Activated CD8-positive, alpha-beta T cell treated with anti-CD3 and anti-CD28 coated beads for 36 hours (primary cell): ENCODE measurements at regions not wholly inside any gene's neighbourhood (a gene's known extent, or its start where the extent isn't known, plus 50 kb on each side); places are given as distances from the start of the nearest gene placed in this dataset.
"Not testable (repeated sequence)": the region's sequence is repeated elsewhere in the genome, so short reads cannot be mapped to it uniquely, and the experiment has no call there.

Source experiments
- ATAC-seq: fragments of 200-7000 bp; cut with Tn5 transposase; one replicate; pipeline ENCODE4 v1.10.0; 2021; ENCODE audit warnings: mild to moderate bottlenecking, moderate library complexity
- CTCF ChIA-PET: fragments of 350-600 bp; sonication (Branson Sonifier 250); formaldehyde crosslinking; loops from one replicate; lab custom pipeline; 2021; ENCODE audit warnings: antibody characterized with exemption; lab: Charles Lee
- POLR2A ChIA-PET: fragments of 350-600 bp; sonication (Branson Sonifier 250); formaldehyde crosslinking; loops from one replicate; lab custom pipeline; 2021; ENCODE audit warnings: antibody characterized with exemption; lab: Charles Lee
- DNase-seq: peaks from one replicate; pipeline ENCODE4 v3.0.0-alpha.2; 2020
- H3K27ac Mint-ChIP-seq: one replicate; pipeline ENCODE4 v1.8.0; 2021; ENCODE audit warnings: mild to moderate bottlenecking, mixed read lengths
- H3K27me3 Mint-ChIP-seq: one replicate; pipeline ENCODE4 v1.8.0; 2021; ENCODE audit warnings: mixed read lengths
- H3K36me3 Mint-ChIP-seq: one replicate; pipeline ENCODE4 v1.8.0; 2021; ENCODE audit warnings: low read depth, mixed read lengths
- H3K4me1 Mint-ChIP-seq: one replicate; pipeline ENCODE4 v1.8.0; 2021; ENCODE audit warnings: low read depth, mixed read lengths
- H3K4me3 Mint-ChIP-seq: one replicate; pipeline ENCODE4 v1.8.0; 2021; ENCODE audit warnings: mild to moderate bottlenecking, moderate library complexity, mixed read lengths
- H3K9me3 Mint-ChIP-seq: one replicate; pipeline ENCODE4 v1.8.0; 2021; ENCODE audit warnings: mixed read lengths
- intact Hi-C: fragments of 100-400 bp; cut with micrococcal nuclease; formaldehyde crosslinking; loops from one replicate; pipeline ENCODE4 v1.10.0; 2022
- TF ChIP-seq, protein P1 (sequence below): fragments of 200-600 bp; IDR thresholded peaks from one replicate; pipeline ENCODE4 v1.8.0; 2022; ENCODE audit warnings: antibody characterized with exemption, mild to moderate bottlenecking

GRCh38 chr1:14168326-14169063, 430.0 kb upstream of the KAZN start:
- POLR2A ChIA-PET: no interaction called here
- no peak overlapping the region for H3K4me3 Mint-ChIP-seq
- H3K27me3 Mint-ChIP-seq: peaks cover 1% of the 10 kb centered on the region
- no peaks in the 10 kb centered on the region for H3K4me1 Mint-ChIP-seq
- TF ChIP-seq, protein P1, sequence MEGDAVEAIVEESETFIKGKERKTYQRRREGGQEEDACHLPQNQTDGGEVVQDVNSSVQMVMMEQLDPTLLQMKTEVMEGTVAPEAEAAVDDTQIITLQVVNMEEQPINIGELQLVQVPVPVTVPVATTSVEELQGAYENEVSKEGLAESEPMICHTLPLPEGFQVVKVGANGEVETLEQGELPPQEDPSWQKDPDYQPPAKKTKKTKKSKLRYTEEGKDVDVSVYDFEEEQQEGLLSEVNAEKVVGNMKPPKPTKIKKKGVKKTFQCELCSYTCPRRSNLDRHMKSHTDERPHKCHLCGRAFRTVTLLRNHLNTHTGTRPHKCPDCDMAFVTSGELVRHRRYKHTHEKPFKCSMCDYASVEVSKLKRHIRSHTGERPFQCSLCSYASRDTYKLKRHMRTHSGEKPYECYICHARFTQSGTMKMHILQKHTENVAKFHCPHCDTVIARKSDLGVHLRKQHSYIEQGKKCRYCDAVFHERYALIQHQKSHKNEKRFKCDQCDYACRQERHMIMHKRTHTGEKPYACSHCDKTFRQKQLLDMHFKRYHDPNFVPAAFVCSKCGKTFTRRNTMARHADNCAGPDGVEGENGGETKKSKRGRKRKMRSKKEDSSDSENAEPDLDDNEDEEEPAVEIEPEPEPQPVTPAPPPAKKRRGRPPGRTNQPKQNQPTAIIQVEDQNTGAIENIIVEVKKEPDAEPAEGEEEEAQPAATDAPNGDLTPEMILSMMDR: no peak
- DNase-seq (no peak), ATAC-seq (no peak)
- CTCF ChIA-PET: no interaction called here
- H3K9me3 Mint-ChIP-seq: no peaks in the 10 kb centered on the region
- intact Hi-C loops: no loop called here
- H3K36me3 Mint-ChIP-seq: no peaks in the 10 kb centered on the region
- no peak overlapping the region for H3K27ac Mint-ChIP-seq

GRCh38 chr1:14173598-14173997, 424.9 kb upstream of the KAZN start:
- CTCF ChIA-PET: interaction anchor here (0.9 kb wide), 1 partner anchor 14 kb away, joined by 4 read pairs; no protein-coding TSS in a partner anchor
- H3K27ac Mint-ChIP-seq: no peak overlapping the region
- intact Hi-C loops: no loop called here

DNA sequence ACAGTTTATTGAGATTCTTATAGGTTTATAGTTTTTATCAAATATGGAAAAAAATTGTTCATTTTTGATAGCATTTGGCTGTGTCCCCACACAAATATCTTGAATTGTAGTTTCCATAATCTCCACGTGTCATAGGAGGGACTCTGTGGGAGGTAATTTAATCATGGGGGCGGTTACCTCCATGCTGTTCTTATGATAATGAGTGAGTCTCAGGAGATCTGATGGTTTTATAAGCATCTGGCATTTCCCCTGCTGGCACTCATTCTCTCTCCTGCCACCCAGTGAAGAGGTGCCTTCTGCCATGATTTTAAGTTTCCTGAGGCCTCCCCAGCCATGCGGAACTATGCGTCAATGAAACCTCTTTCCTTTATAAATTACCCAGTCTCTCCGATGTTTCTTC, 420.6 kb upstream of the KAZN start:
- intact Hi-C loops, ATAC-seq, DNase-seq, CTCF ChIA-PET, H3K4me1 Mint-ChIP-seq, H3K36me3 Mint-ChIP-seq, H3K27ac Mint-ChIP-seq, H3K4me3 Mint-ChIP-seq, H3K9me3 Mint-ChIP-seq, POLR2A ChIA-PET: not testable (repeated sequence)
- H3K27me3 Mint-ChIP-seq: peaks cover 17% of the 10 kb centered on the region

More at GRCh38 chr1:14173598-14173997, 424.9 kb upstream of the KAZN start:
- POLR2A ChIA-PET: no interaction called here
- TF ChIP-seq, protein P1: no peak
- H3K4me3 Mint-ChIP-seq: no peak overlapping the region
- DNase-seq: no peak
- no peak for ATAC-seq
- H3K36me3 Mint-ChIP-seq: no peaks in the 10 kb centered on the region
- H3K9me3 Mint-ChIP-seq: no peaks in the 10 kb centered on the region
- H3K4me1 Mint-ChIP-seq: no peaks in the 10 kb centered on the region
- peaks cover 1% of the 10 kb centered on the region for H3K27me3 Mint-ChIP-seq

DNA sequence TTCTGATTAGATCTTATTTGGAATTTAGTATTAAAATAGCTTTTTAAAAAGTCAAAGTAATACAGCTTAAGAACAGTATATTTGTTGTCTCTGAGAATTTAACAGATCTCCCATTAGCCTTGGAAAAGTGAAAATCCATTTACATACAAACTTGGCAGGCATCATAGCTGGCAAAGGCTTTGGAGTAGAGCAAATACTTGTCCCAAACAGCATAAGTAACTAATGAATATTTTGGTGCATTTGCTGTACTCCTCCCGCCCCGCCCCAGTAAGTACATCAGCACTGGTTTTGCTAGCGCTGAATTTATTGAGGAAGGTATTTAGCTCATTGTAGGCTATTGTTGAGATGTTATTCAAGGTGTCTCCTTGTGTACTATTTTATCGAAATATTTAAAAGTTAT, 417.7 kb upstream of the KAZN start:
- Mint-ChIP-seq H3K36me3 (no peaks in the 10 kb centered on the region), H3K4me1 (peaks cover 4% of the 10 kb centered on the region), H3K4me3 (no peak overlapping the region), H3K27me3 (peaks cover 18% of the 10 kb centered on the region), H3K27ac (no peak overlapping the region), H3K9me3 (no peaks in the 10 kb centered on the region)
- intact Hi-C loops: no loop called here
- no peak for ATAC-seq
- ChIA-PET CTCF (no interaction called here), POLR2A (interaction anchor here (1.0 kb wide), 1 partner anchor 126 kb away, joined by 3 read pairs; no protein-coding TSS in a partner anchor)
- DNase-seq: no peak
- TF ChIP-seq, protein P1: no peak

GRCh38 chr1:14181191-14181795, 417.2 kb upstream of the KAZN start:
- intact Hi-C loops: no loop called here
- ChIA-PET POLR2A (interaction anchor here (1.0 kb wide), 1 partner anchor 127 kb away, joined by 3 read pairs; no protein-coding TSS in a partner anchor), CTCF (no interaction called here)
- Mint-ChIP-seq H3K4me3 (no peak overlapping the region), H3K36me3 (no peaks in the 10 kb centered on the region), H3K9me3 (no peaks in the 10 kb centered on the region), H3K27me3 (peaks cover 18% of the 10 kb centered on the region), H3K4me1 (peaks cover 4% of the 10 kb centered on the region), H3K27ac (no peak overlapping the region)
- ATAC-seq (no peak), DNase-seq (no peak)
- TF ChIP-seq, protein P1: no peak
